A549 (cell line): ENCODE measurements at regions not wholly inside any gene's neighbourhood (a gene's known extent, or its start where the extent isn't known, plus 50 kb on each side); places are given as distances from the start of the nearest gene placed in this dataset.
A peak's percentile ranks its signal among the peaks of the same experiment; 100 is the strongest.

Experiments used
- ATAC-seq, 2 experiments: fragments of 200-7000 bp in 1 of 2; fragments of >200 bp in 1 of 2; cut with Nextera tagmentation in 1 of 2; cut with Tn5 transposase in 1 of 2; 3 replicates each; pipeline versions ENCODE4 v1.8.0 to v1.9.1; 2018 to 2020; ENCODE audit warnings: mild to moderate bottlenecking in 1 of 2, moderate library complexity in 1 of 2
- CTCF ChIA-PET: fragments of 300-600 bp; sonication (Branson Sonifier 250); formaldehyde crosslinking; extraction: SDS; loops from one replicate; lab custom pipeline; 2021; ENCODE audit warnings: antibody characterized with exemption, inconsistent platforms; lab: Yijun Ruan, JAX
- POLR2A ChIA-PET: fragments of 350-600 bp; formaldehyde crosslinking; extraction: SDS; loops from one replicate; lab custom pipeline; 2021; ENCODE audit warnings: antibody characterized with exemption, inconsistent platforms; lab: Yijun Ruan, JAX
- DNase-seq, 2 experiments: peaks; one replicate each; pipeline versions ENCODE4 v3.0.0 to v3.0.0-alpha.2; 2011 to 2016; ENCODE audit warnings: low read depth in 1 of 2, low spot score in 1 of 2
- FAIRE-seq: peaks from 2 replicates; lab custom pipeline; 2011; peaks lifted over from hg19 to GRCh38; lab: Jason Lieb, UNC
- H3K27ac ChIP-seq, 2 experiments: fragments of >200 bp; sonication (Bioruptor Twin); formaldehyde crosslinking; 3 replicates each; pipeline ENCODE4 v1.5.1; 2016 to 2017
- H3K4me1 ChIP-seq: fragments of >200 bp; sonication (Bioruptor Twin); formaldehyde crosslinking; 3 replicates; pipeline ENCODE4 v1.6.1; 2016
- H3K4me2 ChIP-seq: fragments of >200 bp; sonication (Bioruptor Twin); formaldehyde crosslinking; 3 replicates; pipeline ENCODE4 v1.6.1; 2016
- H3K4me3 ChIP-seq: fragments of >200 bp; sonication (Bioruptor Twin); formaldehyde crosslinking; 3 replicates; pipeline ENCODE4 v1.5.1; 2016
- H3K9me3 ChIP-seq: fragments of >200 bp; sonication (Bioruptor Twin); formaldehyde crosslinking; 3 replicates; pipeline ENCODE4 v1.6.1; 2016
- EHF ChIP-seq: fragments of 250-450 bp; sonication (Bioruptor Pico); IDR thresholded peaks from 2 replicates; pipeline ENCODE4 v1.5.0; 2020; ENCODE audit warnings: mild to moderate bottlenecking
- EHMT2 ChIP-seq: fragments of 200-600 bp; sonication (generic); IDR thresholded peaks from 2 replicates; pipeline ENCODE4 v1.6.1; 2016; ENCODE audit warnings: antibody characterized with exemption, low read depth, mild to moderate bottlenecking, moderate library complexity
- FOSB ChIP-seq: fragments of 250-450 bp; sonication (Bioruptor Pico); IDR thresholded peaks from 2 replicates; pipeline ENCODE4 v1.5.0; 2020; ENCODE audit warnings: mild to moderate bottlenecking, moderate library complexity
- HOXB13 ChIP-seq: fragments of 250-450 bp; sonication (Bioruptor Pico); IDR thresholded peaks from 2 replicates; pipeline ENCODE4 v1.5.0; 2020; ENCODE audit warnings: low read depth, mild to moderate bottlenecking, moderate library complexity
- JUN ChIP-seq, 2 experiments: fragments of >200 bp; sonication (Bioruptor Twin); formaldehyde crosslinking; IDR thresholded peaks; 2 replicates in 1 of 2; 3 replicates in 1 of 2; pipeline ENCODE4 v1.6.1; 2016 to 2017
- JUNB ChIP-seq: fragments of >200 bp; sonication (Bioruptor Twin); formaldehyde crosslinking; IDR thresholded peaks from 2 replicates; pipeline ENCODE4 v1.6.1; 2016
- MAFK ChIP-seq: fragments of 450-650 bp; IDR thresholded peaks from 2 replicates; pipeline ENCODE4 v1.6.1; 2014; ENCODE audit not compliant: partially characterized antibody
- MAZ ChIP-seq: fragments of 150-350 bp; IDR thresholded peaks from 2 replicates; pipeline ENCODE4 v1.6.1; 2014; ENCODE audit warnings: antibody characterized with exemption, low read depth, low read length, borderline replicate concordance
- MYC ChIP-seq: IDR thresholded peaks from 2 replicates; pipeline ENCODE4 v1.6.1; 2012; ENCODE audit warnings: mild to moderate bottlenecking, inconsistent platforms, low read length, improper control_type of control experiment, borderline replicate concordance
- RAD21 ChIP-seq, 2 experiments: fragments of >200 bp in 1 of 2; sonication (Bioruptor Twin) in 1 of 2; formaldehyde crosslinking in 1 of 2; IDR thresholded peaks in 1 of 2; conservative IDR thresholded peaks in 1 of 2; 2 replicates in 1 of 2; 3 replicates in 1 of 2; pipeline ENCODE4 v1.6.1; 2012 to 2018; ENCODE audit warnings: inconsistent platforms in 1 of 2
- RNF2 ChIP-seq: fragments of 200-600 bp; sonication (generic); IDR thresholded peaks from 2 replicates; pipeline ENCODE4 v1.6.1; 2016; ENCODE audit warnings: low read depth, mild to moderate bottlenecking, antibody characterized with exemption, moderate library complexity, borderline replicate concordance
- SMC3 ChIP-seq: fragments of >200 bp; sonication (Bioruptor Twin); formaldehyde crosslinking; IDR thresholded peaks from 3 replicates; pipeline ENCODE4 v1.6.1; 2018; ENCODE audit warnings: inconsistent platforms
- SREBF2 ChIP-seq: fragments of 450-650 bp; IDR thresholded peaks from 2 replicates; pipeline ENCODE4 v1.6.1; 2014; ENCODE audit warnings: mild to moderate bottlenecking, moderate library complexity
- WGBS: methylation state at CpG from one replicate; pipeline ENCODE4 v1.1.6; 2017; ENCODE audit errors: missing lambda C conversion rate; 5-methylcytosine and 5-hydroxymethylcytosine counted together
- TF ChIP-seq, protein P1 (sequence below): fragments of >200 bp; sonication (Bioruptor Twin); formaldehyde crosslinking; IDR thresholded peaks from 3 replicates; pipeline ENCODE4 v1.5.1; 2016
- TF ChIP-seq, protein P2 (sequence below): fragments of 250-450 bp; sonication (Bioruptor Pico); IDR thresholded peaks from 2 replicates; pipeline ENCODE4 v1.5.0; 2021; ENCODE audit warnings: mild to moderate bottlenecking, moderate library complexity, borderline replicate concordance
- TF ChIP-seq, protein P3 (sequence below): fragments of >200 bp; sonication (Bioruptor Twin); formaldehyde crosslinking; IDR thresholded peaks from 3 replicates; pipeline ENCODE4 v1.6.1; 2016
- TF ChIP-seq, protein P4 (sequence below): IDR thresholded peaks from 2 replicates; pipeline ENCODE4 v1.6.1; 2012
- TF ChIP-seq, protein P5 (sequence below): fragments of 150-350 bp; IDR thresholded peaks from 2 replicates; pipeline ENCODE4 v1.6.1; 2014; ENCODE audit warnings: low read depth, mild to moderate bottlenecking, low read length

DNA sequence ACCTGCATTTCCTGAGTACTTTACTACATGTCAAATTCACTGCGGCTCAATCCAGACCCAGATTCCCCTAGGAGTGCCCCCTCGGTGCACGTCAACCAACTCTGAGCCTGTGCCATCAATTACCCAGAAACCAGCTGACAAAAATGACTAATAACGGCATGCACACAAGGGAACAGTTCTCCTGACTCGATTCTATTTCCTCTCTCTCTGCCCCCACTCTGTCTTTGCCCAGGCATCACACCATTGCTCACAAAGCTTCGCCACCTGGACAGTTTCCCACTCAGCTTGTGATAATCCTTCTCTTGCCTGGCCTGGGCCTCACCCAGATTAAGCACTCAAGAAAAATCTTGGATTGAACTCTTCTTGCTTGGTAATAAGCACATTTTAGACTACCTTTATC lies 115.3 kb upstream of the NDUFV2 start:
- ATAC-seq (no peak; a peak in 1 of 6 replicates), DNase-seq (no peak), FAIRE-seq (no peak)
- peak overlapping the region; percentile 32; the same call in 2 of the 3 replicates for H3K4me2 ChIP-seq
- TF ChIP-seq, protein P1, sequence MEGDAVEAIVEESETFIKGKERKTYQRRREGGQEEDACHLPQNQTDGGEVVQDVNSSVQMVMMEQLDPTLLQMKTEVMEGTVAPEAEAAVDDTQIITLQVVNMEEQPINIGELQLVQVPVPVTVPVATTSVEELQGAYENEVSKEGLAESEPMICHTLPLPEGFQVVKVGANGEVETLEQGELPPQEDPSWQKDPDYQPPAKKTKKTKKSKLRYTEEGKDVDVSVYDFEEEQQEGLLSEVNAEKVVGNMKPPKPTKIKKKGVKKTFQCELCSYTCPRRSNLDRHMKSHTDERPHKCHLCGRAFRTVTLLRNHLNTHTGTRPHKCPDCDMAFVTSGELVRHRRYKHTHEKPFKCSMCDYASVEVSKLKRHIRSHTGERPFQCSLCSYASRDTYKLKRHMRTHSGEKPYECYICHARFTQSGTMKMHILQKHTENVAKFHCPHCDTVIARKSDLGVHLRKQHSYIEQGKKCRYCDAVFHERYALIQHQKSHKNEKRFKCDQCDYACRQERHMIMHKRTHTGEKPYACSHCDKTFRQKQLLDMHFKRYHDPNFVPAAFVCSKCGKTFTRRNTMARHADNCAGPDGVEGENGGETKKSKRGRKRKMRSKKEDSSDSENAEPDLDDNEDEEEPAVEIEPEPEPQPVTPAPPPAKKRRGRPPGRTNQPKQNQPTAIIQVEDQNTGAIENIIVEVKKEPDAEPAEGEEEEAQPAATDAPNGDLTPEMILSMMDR: no peak
- TF ChIP-seq SREBF2 (no peak), EHF (CRISPR knock-in tag) (no peak), JUN (IDR thresholded peaks at IDR 0.05) (no peak), MYC (no peak), JUNB (no peak)
- TF ChIP-seq, protein P2, sequence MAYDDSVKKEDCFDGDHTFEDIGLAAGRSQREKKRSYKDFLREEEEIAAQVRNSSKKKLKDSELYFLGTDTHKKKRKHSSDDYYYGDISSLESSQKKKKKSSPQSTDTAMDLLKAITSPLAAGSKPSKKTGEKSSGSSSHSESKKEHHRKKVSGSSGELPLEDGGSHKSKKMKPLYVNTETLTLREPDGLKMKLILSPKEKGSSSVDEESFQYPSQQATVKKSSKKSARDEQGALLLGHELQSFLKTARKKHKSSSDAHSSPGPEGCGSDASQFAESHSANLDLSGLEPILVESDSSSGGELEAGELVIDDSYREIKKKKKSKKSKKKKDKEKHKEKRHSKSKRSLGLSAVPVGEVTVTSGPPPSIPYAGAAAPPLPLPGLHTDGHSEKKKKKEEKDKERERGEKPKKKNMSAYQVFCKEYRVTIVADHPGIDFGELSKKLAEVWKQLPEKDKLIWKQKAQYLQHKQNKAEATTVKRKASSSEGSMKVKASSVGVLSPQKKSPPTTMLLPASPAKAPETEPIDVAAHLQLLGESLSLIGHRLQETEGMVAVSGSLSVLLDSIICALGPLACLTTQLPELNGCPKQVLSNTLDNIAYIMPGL: no peak
- no peaks in the 10 kb centered on the region for H3K9me3 ChIP-seq
- H3K4me3 ChIP-seq: no peak overlapping the region
- 55% methylated on average over 6 of the region's 6 CpGs for WGBS
- ChIA-PET POLR2A (no interaction called here), CTCF (interaction anchor here (0.5 to 5.4 kb wide), 30 partner anchors 8 to 509 kb away, joined by 3 to 65 read pairs (median 4); partner anchors contain the start of gene RAB12)
- H3K27ac ChIP-seq: peak overlapping the region; percentile 41 to 62
- peaks cover 21% of the 10 kb centered on the region for H3K4me1 ChIP-seq

DNA sequence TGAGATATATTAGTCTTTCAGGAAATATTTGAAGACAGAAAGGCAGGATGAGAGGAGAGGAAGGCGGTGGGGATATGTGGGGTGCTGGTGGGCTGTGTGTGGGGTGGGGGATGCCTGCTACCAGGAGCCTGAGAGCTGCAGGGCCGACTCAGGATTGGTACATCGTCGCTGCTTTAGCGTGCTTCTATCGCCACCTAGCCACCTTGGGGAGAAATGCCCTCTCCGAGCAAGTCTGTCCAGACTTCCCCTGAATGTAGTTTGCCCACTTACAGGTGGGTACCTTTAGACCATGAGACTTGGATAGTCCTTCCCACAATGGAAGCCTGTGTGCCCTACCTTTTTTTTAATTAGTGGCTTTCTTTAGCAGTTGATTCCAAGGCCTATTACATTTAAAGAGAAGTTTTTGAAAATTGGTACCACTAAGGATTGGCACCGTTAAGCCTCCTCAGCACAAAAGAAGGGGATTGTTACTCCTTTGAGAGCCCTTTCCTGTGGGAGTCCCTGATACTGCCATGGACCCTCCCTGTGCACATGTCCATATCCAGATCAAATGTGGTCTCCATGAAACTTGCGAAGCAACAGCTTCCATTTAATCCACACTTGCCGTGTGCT lies 114.1 kb upstream of the NDUFV2 start:
- peak; percentile 94 to 97 for ATAC-seq
- Histone ChIP-seq H3K9me3 (no peaks in the 10 kb centered on the region), H3K4me3 (no peak overlapping the region), H3K4me1 (peaks cover 13% of the 10 kb centered on the region), H3K27ac (peak overlapping the region; percentile 41 to 62; a peak in 4 of 6 replicates), H3K4me2 (no peak overlapping the region)
- POLR2A ChIA-PET: no interaction called here
- 31% methylated on average over 10 of the region's 10 CpGs for WGBS
- CTCF ChIA-PET: interaction anchor here (0.6 to 5.4 kb wide), 64 partner anchors 8 to 510 kb away, joined by 3 to 65 read pairs (median 4); partner anchors contain the start of gene RAB12
- no peak for FAIRE-seq
- DNase-seq: peak; percentile 41 to 65
- TF ChIP-seq, protein P3, sequence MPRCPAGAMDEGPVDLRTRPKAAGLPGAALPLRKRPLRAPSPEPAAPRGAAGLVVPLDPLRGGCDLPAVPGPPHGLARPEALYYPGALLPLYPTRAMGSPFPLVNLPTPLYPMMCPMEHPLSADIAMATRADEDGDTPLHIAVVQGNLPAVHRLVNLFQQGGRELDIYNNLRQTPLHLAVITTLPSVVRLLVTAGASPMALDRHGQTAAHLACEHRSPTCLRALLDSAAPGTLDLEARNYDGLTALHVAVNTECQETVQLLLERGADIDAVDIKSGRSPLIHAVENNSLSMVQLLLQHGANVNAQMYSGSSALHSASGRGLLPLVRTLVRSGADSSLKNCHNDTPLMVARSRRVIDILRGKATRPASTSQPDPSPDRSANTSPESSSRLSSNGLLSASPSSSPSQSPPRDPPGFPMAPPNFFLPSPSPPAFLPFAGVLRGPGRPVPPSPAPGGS: no peak
- TF ChIP-seq, protein P4, sequence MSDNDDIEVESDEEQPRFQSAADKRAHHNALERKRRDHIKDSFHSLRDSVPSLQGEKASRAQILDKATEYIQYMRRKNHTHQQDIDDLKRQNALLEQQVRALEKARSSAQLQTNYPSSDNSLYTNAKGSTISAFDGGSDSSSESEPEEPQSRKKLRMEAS: no peak
- TF ChIP-seq RAD21 (conservative IDR thresholded peaks at IDR 0.05 in 1 of 2, IDR thresholded peaks at IDR 0.05 in 1 of 2) (peak; percentile 88 to 92), JUNB (no peak), SMC3 (peak; percentile 80), HOXB13 (no peak)
- TF ChIP-seq, protein P1: peak; percentile 67
- TF ChIP-seq, all 56 proteins: peak for 3

DNA sequence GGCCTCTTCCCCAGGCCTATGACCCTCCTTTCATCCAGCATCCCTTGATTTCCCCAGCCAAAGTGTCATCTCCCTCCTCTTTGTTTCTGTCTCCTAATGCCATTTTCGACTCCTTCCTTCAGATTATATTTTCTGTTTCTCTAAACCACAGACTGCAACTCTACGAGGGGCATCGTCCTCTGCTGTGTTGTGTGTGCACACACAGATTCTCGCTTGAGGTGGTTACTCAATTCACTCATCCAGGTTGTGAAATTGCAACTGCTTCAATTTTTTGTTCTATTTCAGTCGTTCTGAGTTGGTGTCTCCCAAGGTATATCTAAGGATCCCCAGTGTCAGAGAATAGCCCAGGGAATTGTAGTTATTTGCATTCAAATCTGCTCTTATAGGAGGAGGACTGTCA lies 113.5 kb upstream of the NDUFV2 start:
- no peak for FAIRE-seq
- no peak overlapping the region for H3K4me3 ChIP-seq
- ATAC-seq: no peak
- no peak for DNase-seq
- 67% methylated on average over 5 of the region's 5 CpGs for WGBS
- CTCF ChIA-PET: interaction anchor here (0.6 to 5.4 kb wide), 20 partner anchors 7 to 490 kb away, joined by 3 to 65 read pairs (median 6); partner anchors contain the start of gene RAB12
- POLR2A ChIA-PET: no interaction called here
- no peaks in the 10 kb centered on the region for H3K9me3 ChIP-seq
- H3K4me1 ChIP-seq: peaks cover 13% of the 10 kb centered on the region
- H3K27ac ChIP-seq: peak overlapping the region in 1 of 2 experiments; percentile 54; a peak in 3 of 6 replicates
- no peak overlapping the region for H3K4me2 ChIP-seq
- no peak for TF ChIP-seq SREBF2
- TF ChIP-seq SMC3: no peak
- no peak for TF ChIP-seq EHMT2
- TF ChIP-seq, protein P4: no peak
- TF ChIP-seq, protein P1: no peak
- no peak for TF ChIP-seq MAZ
- TF ChIP-seq, protein P5, sequence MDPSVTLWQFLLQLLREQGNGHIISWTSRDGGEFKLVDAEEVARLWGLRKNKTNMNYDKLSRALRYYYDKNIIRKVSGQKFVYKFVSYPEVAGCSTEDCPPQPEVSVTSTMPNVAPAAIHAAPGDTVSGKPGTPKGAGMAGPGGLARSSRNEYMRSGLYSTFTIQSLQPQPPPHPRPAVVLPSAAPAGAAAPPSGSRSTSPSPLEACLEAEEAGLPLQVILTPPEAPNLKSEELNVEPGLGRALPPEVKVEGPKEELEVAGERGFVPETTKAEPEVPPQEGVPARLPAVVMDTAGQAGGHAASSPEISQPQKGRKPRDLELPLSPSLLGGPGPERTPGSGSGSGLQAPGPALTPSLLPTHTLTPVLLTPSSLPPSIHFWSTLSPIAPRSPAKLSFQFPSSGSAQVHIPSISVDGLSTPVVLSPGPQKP: no peak
- no peak for TF ChIP-seq FOSB (CRISPR knock-in tag)
- TF ChIP-seq RNF2: no peak
- no peak for TF ChIP-seq MAFK
